ENCODE measurements at regions not wholly inside any gene's neighbourhood (a gene's known extent, or its start where the extent isn't known, plus 50 kb on each side); places are given as distances from the start of the nearest gene placed in this dataset.
"Not testable (repeated sequence)": the region's sequence is repeated elsewhere in the genome, so short reads cannot be mapped to it uniquely, and the experiment has no call there.

- TF ChIP-seq CTCF (IDR thresholded peaks at IDR 0.05); EZH2 (IDR thresholded peaks at IDR 0.05; ENCODE audit: borderline replicate concordance, insufficient read depth, low read depth, low read length, poor library complexity, severe bottlenecking): not testable (repeated sequence)
These were observed 93.2 kb upstream of the FAM90A26 start for GRCh38 chr4:9076974-9077373.

All from B cell (primary cell).